K562 (cell line): ENCODE measurements at regions not wholly inside any gene's neighbourhood (a gene's known extent, or its start where the extent isn't known, plus 50 kb on each side); places are given as distances from the start of the nearest gene placed in this dataset.

ENCODE experiments used
- ATAC-seq: fragments of 200-7000 bp; cut with Tn5 transposase; 3 replicates; pipeline ENCODE4 v1.9.1; 2020; ENCODE audit warnings: moderate library complexity
- BruUV-seq: library from RNA; stranded (reverse); fragments of 400-500 nt; replicated peaks from 2 replicates; lab custom pipeline; 2021; lab: Mats Ljungman, UMichigan
- CTCF ChIA-PET: fragments of 300-600 bp; formaldehyde crosslinking; extraction: SDS; loops from one replicate; lab custom pipeline; 2021; ENCODE audit warnings: low intra/inter-chr PET ratio; lab: Yijun Ruan, JAX
- POLR2A ChIA-PET: fragments of 300-600, 350-650 bp; sonication (Branson Sonifier 250); formaldehyde crosslinking; extraction: SDS; loops from one replicate; lab custom pipeline; 2021; ENCODE audit warnings: antibody characterized with exemption, inconsistent platforms; lab: Yijun Ruan, JAX
- DNase-seq, 4 experiments: peaks; one replicate each; pipeline versions ENCODE4 v3.0.0 to v3.0.0-alpha.2; 2011 to 2018; ENCODE audit warnings: low spot score in 3 of 4, mixed read lengths in 3 of 4; ENCODE audit errors: extremely low read depth in 1 of 4
- FAIRE-seq: peaks from 2 replicates; lab custom pipeline; 2011; peaks lifted over from hg19 to GRCh38; lab: Jason Lieb, UNC
- H2AFZ ChIP-seq: 2 replicates; pipeline ENCODE4 v1.6.0; 2011; ENCODE audit warnings: low read depth, low read length, control low read depth, inconsistent platforms
- H3K27ac ChIP-seq: fragments of 200-600 bp; 3 replicates; pipeline ENCODE4 v1.8.0; 2011; ENCODE audit warnings: low read depth, mild to moderate bottlenecking, control low read depth, inconsistent platforms, low read length, moderate library complexity, mixed read lengths; ENCODE audit errors: extremely low read depth
- H3K27me3 ChIP-seq, 2 experiments: fragments of 300-600 bp in 1 of 2; 2 replicates in 1 of 2; 3 replicates in 1 of 2; pipeline versions ENCODE4 v1.6.0 to v1.8.0; 2011; ENCODE audit warnings: inconsistent platforms in 2 of 2, low read length in 2 of 2, mild to moderate bottlenecking in 1 of 2, mixed read lengths in 1 of 2, moderate library complexity in 1 of 2; ENCODE audit not compliant: control insufficient read depth in 2 of 2, insufficient read depth in 2 of 2
- H3K36me3 ChIP-seq: fragments of 300-600 bp; 3 replicates; pipeline ENCODE4 v1.8.0; 2011; ENCODE audit warnings: mild to moderate bottlenecking, low read length, inconsistent platforms; ENCODE audit not compliant: control insufficient read depth, insufficient read depth
- H3K4me1 ChIP-seq, 2 experiments: fragments of 200-600 bp in 1 of 2; replicated peaks in 1 of 2; 2 replicates in 1 of 2; 3 replicates in 1 of 2; pipeline versions ENCODE4 v1.5.1 to v1.8.0; 2011; ENCODE audit warnings: inconsistent platforms in 2 of 2, low read length in 2 of 2, mild to moderate bottlenecking in 1 of 2, mixed read lengths in 1 of 2, moderate library complexity in 1 of 2; ENCODE audit not compliant: control insufficient read depth in 2 of 2, insufficient read depth in 2 of 2
- H3K4me2 ChIP-seq: 2 replicates; pipeline ENCODE4 v1.6.1; 2011; ENCODE audit warnings: low read length, control low read depth, inconsistent platforms, mixed read lengths; ENCODE audit not compliant: insufficient read depth
- H3K4me3 ChIP-seq: fragments of 200-600 bp; sonication (generic), shearing (Covaris generic); 2 replicates; pipeline ENCODE4 v1.5.1; 2016; ENCODE audit warnings: control low read depth, inconsistent platforms
- H3K79me2 ChIP-seq: fragments of 200-600 bp; 3 replicates; pipeline ENCODE4 v1.8.0; 2011; ENCODE audit warnings: low read length, inconsistent platforms; ENCODE audit not compliant: control insufficient read depth, insufficient read depth
- H3K9ac ChIP-seq, 2 experiments: 2 replicates each; pipeline versions ENCODE4 v1.6.0 to v1.6.1; 2011; ENCODE audit warnings: low read depth in 2 of 2, low read length in 2 of 2, control low read depth in 1 of 2, inconsistent platforms in 1 of 2, mild to moderate bottlenecking in 1 of 2, mixed read lengths in 1 of 2; ENCODE audit not compliant: insufficient read depth in 1 of 2
- H3K9me1 ChIP-seq: one replicate; pipeline ENCODE4 v1.6.0; 2011; ENCODE audit warnings: inconsistent platforms, mild to moderate bottlenecking, low read length, moderate library complexity; ENCODE audit not compliant: control insufficient read depth, insufficient read depth
- H3K9me3 ChIP-seq: replicated peaks from 2 replicates; pipeline ENCODE4 v1.5.1; 2011; ENCODE audit warnings: low read depth, low read length, inconsistent platforms; ENCODE audit not compliant: control insufficient read depth, insufficient read depth
- H4K20me1 ChIP-seq: replicated peaks from 2 replicates; pipeline ENCODE4 v1.6.1; 2011; ENCODE audit warnings: low read length, inconsistent platforms, mixed read lengths; ENCODE audit not compliant: control insufficient read depth, insufficient read depth
- ZNF408 ChIP-seq: fragments of 250-450 bp; sonication (Bioruptor Pico); IDR thresholded peaks from 2 replicates; pipeline ENCODE4 v1.4.0; 2020; ENCODE audit warnings: low read depth, mild to moderate bottlenecking, moderate library complexity
- WGBS: fragments of 100-300 bp; shearing (Covaris generic); methylation state at CpG from one replicate; pipeline ENCODE4 v1.1.6; 2016; ENCODE audit warnings: low coverage, mixed read lengths; ENCODE audit not compliant: insufficient coverage; ENCODE audit errors: missing lambda C conversion rate; 5-methylcytosine and 5-hydroxymethylcytosine counted together
- in situ Hi-C: fragments of 300-500 bp; cut with MboI; formaldehyde crosslinking; loops from 4 replicates; pipeline ENCODE4 v1.15.0; 2018; ENCODE audit warnings: inconsistent platforms, mixed read lengths
- intact Hi-C: fragments of 100-400 bp; cut with micrococcal nuclease; formaldehyde crosslinking; loops from 2 replicates; pipeline ENCODE4 v1.14.2; 2022
- TF ChIP-seq, protein P1 (sequence below): fragments of 250-450 bp; sonication (Bioruptor Pico); IDR thresholded peaks from 2 replicates; pipeline ENCODE4 v1.5.0; 2022; ENCODE audit warnings: mild to moderate bottlenecking

DNA sequence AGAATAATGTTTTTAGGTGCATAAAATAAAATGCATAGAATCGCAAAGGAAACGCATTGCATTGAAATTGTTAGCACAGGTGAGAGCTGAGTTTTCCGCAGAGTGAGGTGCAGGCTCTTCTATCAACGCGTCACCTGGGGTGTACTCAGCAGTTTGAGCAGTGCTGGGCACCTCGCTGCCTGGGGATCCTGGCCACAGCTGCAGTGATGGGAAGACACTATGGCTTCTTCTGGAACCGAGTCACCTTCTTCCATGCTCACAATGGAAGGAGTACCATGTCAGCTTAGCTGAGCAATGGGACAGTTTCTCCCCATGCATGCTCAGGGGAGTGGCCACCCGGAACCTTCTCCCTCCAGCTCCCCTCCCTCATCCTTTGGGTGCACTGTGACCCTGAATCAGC is 95.4 kb upstream of the OTOS start:
- DNase-seq = no peak
- Histone ChIP-seq H3K27me3 (peaks cover 0 to 9% of the 10 kb centered on the region in 2 experiments; a peak in 2 of 5 replicates), H3K9me1 (no peaks in the 10 kb centered on the region), H3K9ac (no peak overlapping the region), H3K36me3 (no peaks in the 10 kb centered on the region), H2AFZ (no peak overlapping the region), H3K79me2 (no peaks in the 10 kb centered on the region), H3K4me2 (no peak overlapping the region), H3K4me3 (no peak overlapping the region), H3K4me1 (peaks cover 0 to 25% of the 10 kb centered on the region in 2 experiments; a peak in 4 of 5 replicates), H4K20me1 (no peaks in the 10 kb centered on the region), H3K9me3 (no peaks in the 10 kb centered on the region), H3K27ac (no peak overlapping the region)
- POLR2A ChIA-PET = no interaction called here
- 17% methylated on average over 8 of the region's 8 CpGs for WGBS
- intact Hi-C loops = no loop called here
- CTCF ChIA-PET = no interaction called here
- no peak for FAIRE-seq
- in situ Hi-C loops = no loop called here
- BruUV-seq = no TSS peak
- TF ChIP-seq, protein P1, sequence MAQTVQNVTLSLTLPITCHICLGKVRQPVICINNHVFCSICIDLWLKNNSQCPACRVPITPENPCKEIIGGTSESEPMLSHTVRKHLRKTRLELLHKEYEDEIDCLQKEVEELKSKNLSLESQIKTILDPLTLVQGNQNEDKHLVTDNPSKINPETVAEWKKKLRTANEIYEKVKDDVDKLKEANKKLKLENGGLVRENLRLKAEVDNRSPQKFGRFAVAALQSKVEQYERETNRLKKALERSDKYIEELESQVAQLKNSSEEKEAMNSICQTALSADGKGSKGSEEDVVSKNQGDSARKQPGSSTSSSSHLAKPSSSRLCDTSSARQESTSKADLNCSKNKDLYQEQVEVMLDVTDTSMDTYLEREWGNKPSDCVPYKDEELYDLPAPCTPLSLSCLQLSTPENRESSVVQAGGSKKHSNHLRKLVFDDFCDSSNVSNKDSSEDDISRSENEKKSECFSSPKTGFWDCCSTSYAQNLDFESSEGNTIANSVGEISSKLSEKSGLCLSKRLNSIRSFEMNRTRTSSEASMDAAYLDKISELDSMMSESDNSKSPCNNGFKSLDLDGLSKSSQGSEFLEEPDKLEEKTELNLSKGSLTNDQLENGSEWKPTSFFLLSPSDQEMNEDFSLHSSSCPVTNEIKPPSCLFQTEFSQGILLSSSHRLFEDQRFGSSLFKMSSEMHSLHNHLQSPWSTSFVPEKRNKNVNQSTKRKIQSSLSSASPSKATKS (CRISPR knock-in tag) = no peak
- no peak for TF ChIP-seq ZNF408 (CRISPR knock-in tag)
- ATAC-seq = no peak
